K562 (cell line): ENCODE measurements at regions not wholly inside any gene's neighbourhood (a gene's known extent, or its start where the extent isn't known, plus 50 kb on each side); places are given as distances from the start of the nearest gene placed in this dataset.

Experiments
- ATAC-seq: fragments of 200-7000 bp; cut with Tn5 transposase; 3 replicates; pipeline ENCODE4 v1.9.1; 2020; ENCODE audit warnings: moderate library complexity
- BruUV-seq: library from RNA; stranded (reverse); fragments of 400-500 nt; replicated peaks from 2 replicates; lab custom pipeline; 2021; lab: Mats Ljungman, UMichigan
- CTCF ChIA-PET: fragments of 300-600 bp; formaldehyde crosslinking; extraction: SDS; loops from one replicate; lab custom pipeline; 2021; ENCODE audit warnings: low intra/inter-chr PET ratio; lab: Yijun Ruan, JAX
- POLR2A ChIA-PET: fragments of 300-600, 350-650 bp; sonication (Branson Sonifier 250); formaldehyde crosslinking; extraction: SDS; loops from one replicate; lab custom pipeline; 2021; ENCODE audit warnings: antibody characterized with exemption, inconsistent platforms; lab: Yijun Ruan, JAX
- DNase-seq, 4 experiments: peaks; one replicate each; pipeline versions ENCODE4 v3.0.0 to v3.0.0-alpha.2; 2011 to 2018; ENCODE audit warnings: low spot score in 3 of 4, mixed read lengths in 3 of 4; ENCODE audit errors: extremely low read depth in 1 of 4
- FAIRE-seq: peaks from 2 replicates; lab custom pipeline; 2011; peaks lifted over from hg19 to GRCh38; lab: Jason Lieb, UNC
- H2AFZ ChIP-seq: 2 replicates; pipeline ENCODE4 v1.6.0; 2011; ENCODE audit warnings: low read depth, low read length, control low read depth, inconsistent platforms
- H3K27ac ChIP-seq: fragments of 200-600 bp; 3 replicates; pipeline ENCODE4 v1.8.0; 2011; ENCODE audit warnings: low read depth, mild to moderate bottlenecking, control low read depth, inconsistent platforms, low read length, moderate library complexity, mixed read lengths; ENCODE audit errors: extremely low read depth
- H3K27me3 ChIP-seq, 2 experiments: fragments of 300-600 bp in 1 of 2; 2 replicates in 1 of 2; 3 replicates in 1 of 2; pipeline versions ENCODE4 v1.6.0 to v1.8.0; 2011; ENCODE audit warnings: inconsistent platforms in 2 of 2, low read length in 2 of 2, mild to moderate bottlenecking in 1 of 2, mixed read lengths in 1 of 2, moderate library complexity in 1 of 2; ENCODE audit not compliant: control insufficient read depth in 2 of 2, insufficient read depth in 2 of 2
- H3K36me3 ChIP-seq: fragments of 300-600 bp; 3 replicates; pipeline ENCODE4 v1.8.0; 2011; ENCODE audit warnings: mild to moderate bottlenecking, low read length, inconsistent platforms; ENCODE audit not compliant: control insufficient read depth, insufficient read depth
- H3K4me1 ChIP-seq, 2 experiments: fragments of 200-600 bp in 1 of 2; replicated peaks in 1 of 2; 2 replicates in 1 of 2; 3 replicates in 1 of 2; pipeline versions ENCODE4 v1.5.1 to v1.8.0; 2011; ENCODE audit warnings: inconsistent platforms in 2 of 2, low read length in 2 of 2, mild to moderate bottlenecking in 1 of 2, mixed read lengths in 1 of 2, moderate library complexity in 1 of 2; ENCODE audit not compliant: control insufficient read depth in 2 of 2, insufficient read depth in 2 of 2
- H3K4me2 ChIP-seq: 2 replicates; pipeline ENCODE4 v1.6.1; 2011; ENCODE audit warnings: low read length, control low read depth, inconsistent platforms, mixed read lengths; ENCODE audit not compliant: insufficient read depth
- H3K4me3 ChIP-seq: fragments of 200-600 bp; sonication (generic), shearing (Covaris generic); 2 replicates; pipeline ENCODE4 v1.5.1; 2016; ENCODE audit warnings: control low read depth, inconsistent platforms
- H3K79me2 ChIP-seq: fragments of 200-600 bp; 3 replicates; pipeline ENCODE4 v1.8.0; 2011; ENCODE audit warnings: low read length, inconsistent platforms; ENCODE audit not compliant: control insufficient read depth, insufficient read depth
- H3K9ac ChIP-seq, 2 experiments: 2 replicates each; pipeline versions ENCODE4 v1.6.0 to v1.6.1; 2011; ENCODE audit warnings: low read depth in 2 of 2, low read length in 2 of 2, control low read depth in 1 of 2, inconsistent platforms in 1 of 2, mild to moderate bottlenecking in 1 of 2, mixed read lengths in 1 of 2; ENCODE audit not compliant: insufficient read depth in 1 of 2
- H3K9me1 ChIP-seq: one replicate; pipeline ENCODE4 v1.6.0; 2011; ENCODE audit warnings: inconsistent platforms, mild to moderate bottlenecking, low read length, moderate library complexity; ENCODE audit not compliant: control insufficient read depth, insufficient read depth
- H3K9me3 ChIP-seq: replicated peaks from 2 replicates; pipeline ENCODE4 v1.5.1; 2011; ENCODE audit warnings: low read depth, low read length, inconsistent platforms; ENCODE audit not compliant: control insufficient read depth, insufficient read depth
- H4K20me1 ChIP-seq: replicated peaks from 2 replicates; pipeline ENCODE4 v1.6.1; 2011; ENCODE audit warnings: low read length, inconsistent platforms, mixed read lengths; ENCODE audit not compliant: control insufficient read depth, insufficient read depth
- CREBBP ChIP-seq: IDR thresholded peaks from one replicate; pipeline ENCODE4 v1.6.1; 2012; ENCODE audit warnings: low read depth, mild to moderate bottlenecking, control low read depth, inconsistent platforms, low read length
- CREM ChIP-seq: IDR thresholded peaks from 2 replicates; pipeline ENCODE4 v1.6.1; 2014; ENCODE audit warnings: antibody characterized with exemption, low read depth
- KDM4B ChIP-seq, 2 experiments: fragments of 450-650 bp in 1 of 2; sonication (generic) in 1 of 2; IDR thresholded peaks; 2 replicates each; pipeline ENCODE4 v1.6.1; 2016 to 2017; ENCODE audit warnings: borderline replicate concordance in 2 of 2, antibody characterized with exemption in 1 of 2, low read depth in 1 of 2, mild to moderate bottlenecking in 1 of 2
- MCM2 ChIP-seq: fragments of 450-650 bp; IDR thresholded peaks from 2 replicates; pipeline ENCODE4 v1.6.1; 2017; ENCODE audit warnings: low read depth, mild to moderate bottlenecking
- ZNF124 ChIP-seq: sonication (generic); formaldehyde crosslinking; IDR thresholded peaks from 2 replicates; pipeline ENCODE4 v1.8.1; 2022; ENCODE audit warnings: missing genetic modification reagents
- WGBS: fragments of 100-300 bp; shearing (Covaris generic); methylation state at CpG from one replicate; pipeline ENCODE4 v1.1.6; 2016; ENCODE audit warnings: low coverage, mixed read lengths; ENCODE audit not compliant: insufficient coverage; ENCODE audit errors: missing lambda C conversion rate; 5-methylcytosine and 5-hydroxymethylcytosine counted together
- in situ Hi-C: fragments of 300-500 bp; cut with MboI; formaldehyde crosslinking; loops from 4 replicates; pipeline ENCODE4 v1.15.0; 2018; ENCODE audit warnings: inconsistent platforms, mixed read lengths
- intact Hi-C: fragments of 100-400 bp; cut with micrococcal nuclease; formaldehyde crosslinking; loops from 2 replicates; pipeline ENCODE4 v1.14.2; 2022
- TF ChIP-seq, protein P1 (sequence below): fragments of 250-450 bp; sonication (Bioruptor Pico); IDR thresholded peaks from 2 replicates; pipeline ENCODE4 v1.4.0; 2020; ENCODE audit warnings: mild to moderate bottlenecking, moderate library complexity
- TF ChIP-seq, protein P2 (sequence below): fragments of 250-450 bp; sonication (Bioruptor Pico); IDR thresholded peaks from 2 replicates; pipeline ENCODE4 v1.5.0; 2022; ENCODE audit warnings: mild to moderate bottlenecking
- TF ChIP-seq, protein P3 (sequence below): fragments of 450-650 bp; formaldehyde crosslinking; IDR thresholded peaks from 2 replicates; pipeline ENCODE4 v1.4.0; 2022; ENCODE audit warnings: mild to moderate bottlenecking, moderate library complexity
- TF ChIP-seq, protein P4 (sequence below), 3 experiments: fragments of 200-800 bp in 1 of 3; sonication (Bioruptor generic) in 1 of 3; sonication (generic) in 1 of 3; formaldehyde crosslinking in 1 of 3; IDR thresholded peaks; 2 replicates each; pipeline versions ENCODE4 v1.6.1 to v1.8.0; 2016 to 2022; ENCODE audit warnings: mild to moderate bottlenecking in 2 of 3, missing compliant biosample characterization in 2 of 3, missing genetic modification characterization in 2 of 3, missing genetic modification reagents in 1 of 3

DNA sequence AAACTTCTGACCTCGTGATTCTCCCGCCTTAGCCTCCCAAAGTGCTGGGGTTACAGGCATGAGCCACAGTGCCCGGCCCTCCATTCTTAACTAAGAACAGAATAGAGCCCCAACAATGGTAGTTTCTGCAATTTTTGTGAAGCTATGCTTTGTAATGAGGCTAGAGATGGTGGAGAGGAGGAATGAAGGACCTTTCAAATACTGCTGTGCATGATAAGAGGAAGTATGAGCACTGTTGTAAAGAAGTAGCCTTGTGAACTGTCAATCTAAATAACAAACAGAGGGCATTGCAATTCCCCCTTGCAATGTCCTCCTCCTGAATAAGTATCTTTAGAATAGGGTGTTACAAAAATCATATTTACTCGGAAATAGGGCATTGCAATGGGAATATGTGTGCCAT lies 70.2 kb downstream of the EVX1 start:
- TF ChIP-seq, protein P1, sequence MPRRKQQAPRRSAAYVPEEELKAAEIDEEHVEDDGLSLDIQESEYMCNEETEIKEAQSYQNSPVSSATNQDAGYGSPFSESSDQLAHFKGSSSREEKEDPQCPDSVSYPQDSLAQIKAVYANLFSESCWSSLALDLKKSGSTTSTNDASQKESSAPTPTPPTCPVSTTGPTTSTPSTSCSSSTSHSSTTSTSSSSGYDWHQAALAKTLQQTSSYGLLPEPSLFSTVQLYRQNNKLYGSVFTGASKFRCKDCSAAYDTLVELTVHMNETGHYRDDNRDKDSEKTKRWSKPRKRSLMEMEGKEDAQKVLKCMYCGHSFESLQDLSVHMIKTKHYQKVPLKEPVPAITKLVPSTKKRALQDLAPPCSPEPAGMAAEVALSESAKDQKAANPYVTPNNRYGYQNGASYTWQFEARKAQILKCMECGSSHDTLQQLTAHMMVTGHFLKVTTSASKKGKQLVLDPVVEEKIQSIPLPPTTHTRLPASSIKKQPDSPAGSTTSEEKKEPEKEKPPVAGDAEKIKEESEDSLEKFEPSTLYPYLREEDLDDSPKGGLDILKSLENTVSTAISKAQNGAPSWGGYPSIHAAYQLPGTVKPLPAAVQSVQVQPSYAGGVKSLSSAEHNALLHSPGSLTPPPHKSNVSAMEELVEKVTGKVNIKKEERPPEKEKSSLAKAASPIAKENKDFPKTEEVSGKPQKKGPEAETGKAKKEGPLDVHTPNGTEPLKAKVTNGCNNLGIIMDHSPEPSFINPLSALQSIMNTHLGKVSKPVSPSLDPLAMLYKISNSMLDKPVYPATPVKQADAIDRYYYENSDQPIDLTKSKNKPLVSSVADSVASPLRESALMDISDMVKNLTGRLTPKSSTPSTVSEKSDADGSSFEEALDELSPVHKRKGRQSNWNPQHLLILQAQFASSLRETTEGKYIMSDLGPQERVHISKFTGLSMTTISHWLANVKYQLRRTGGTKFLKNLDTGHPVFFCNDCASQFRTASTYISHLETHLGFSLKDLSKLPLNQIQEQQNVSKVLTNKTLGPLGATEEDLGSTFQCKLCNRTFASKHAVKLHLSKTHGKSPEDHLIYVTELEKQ: no peak
- TF ChIP-seq MCM2 (no peak), CREM (no peak), KDM4B (IDR thresholded peaks at IDR 0.05; ENCODE audit: borderline replicate concordance in 2 of 2, low read depth in 1 of 2) (no peak), ZNF124 (no peak), CREBBP (no peak)
- TF ChIP-seq, protein P2, sequence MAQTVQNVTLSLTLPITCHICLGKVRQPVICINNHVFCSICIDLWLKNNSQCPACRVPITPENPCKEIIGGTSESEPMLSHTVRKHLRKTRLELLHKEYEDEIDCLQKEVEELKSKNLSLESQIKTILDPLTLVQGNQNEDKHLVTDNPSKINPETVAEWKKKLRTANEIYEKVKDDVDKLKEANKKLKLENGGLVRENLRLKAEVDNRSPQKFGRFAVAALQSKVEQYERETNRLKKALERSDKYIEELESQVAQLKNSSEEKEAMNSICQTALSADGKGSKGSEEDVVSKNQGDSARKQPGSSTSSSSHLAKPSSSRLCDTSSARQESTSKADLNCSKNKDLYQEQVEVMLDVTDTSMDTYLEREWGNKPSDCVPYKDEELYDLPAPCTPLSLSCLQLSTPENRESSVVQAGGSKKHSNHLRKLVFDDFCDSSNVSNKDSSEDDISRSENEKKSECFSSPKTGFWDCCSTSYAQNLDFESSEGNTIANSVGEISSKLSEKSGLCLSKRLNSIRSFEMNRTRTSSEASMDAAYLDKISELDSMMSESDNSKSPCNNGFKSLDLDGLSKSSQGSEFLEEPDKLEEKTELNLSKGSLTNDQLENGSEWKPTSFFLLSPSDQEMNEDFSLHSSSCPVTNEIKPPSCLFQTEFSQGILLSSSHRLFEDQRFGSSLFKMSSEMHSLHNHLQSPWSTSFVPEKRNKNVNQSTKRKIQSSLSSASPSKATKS (CRISPR knock-in tag): no peak
- TF ChIP-seq, protein P3, sequence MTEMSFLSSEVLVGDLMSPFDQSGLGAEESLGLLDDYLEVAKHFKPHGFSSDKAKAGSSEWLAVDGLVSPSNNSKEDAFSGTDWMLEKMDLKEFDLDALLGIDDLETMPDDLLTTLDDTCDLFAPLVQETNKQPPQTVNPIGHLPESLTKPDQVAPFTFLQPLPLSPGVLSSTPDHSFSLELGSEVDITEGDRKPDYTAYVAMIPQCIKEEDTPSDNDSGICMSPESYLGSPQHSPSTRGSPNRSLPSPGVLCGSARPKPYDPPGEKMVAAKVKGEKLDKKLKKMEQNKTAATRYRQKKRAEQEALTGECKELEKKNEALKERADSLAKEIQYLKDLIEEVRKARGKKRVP (CRISPR knock-in tag): no peak
- TF ChIP-seq, protein P4, sequence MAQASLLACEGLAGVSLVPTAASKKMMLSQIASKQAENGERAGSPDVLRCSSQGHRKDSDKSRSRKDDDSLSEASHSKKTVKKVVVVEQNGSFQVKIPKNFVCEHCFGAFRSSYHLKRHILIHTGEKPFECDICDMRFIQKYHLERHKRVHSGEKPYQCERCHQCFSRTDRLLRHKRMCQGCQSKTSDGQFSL (CRISPR knock-in tag; IDR thresholded peaks at IDR 0.05): no peak
- TF ChIP-seq, protein P4 (tag; IDR thresholded peaks at IDR 0.05): no peak
- no peaks in the 10 kb centered on the region for H3K79me2 ChIP-seq
- intact Hi-C loops: no loop called here
- CTCF ChIA-PET: no interaction called here
- no peaks in the 10 kb centered on the region for H3K9me3 ChIP-seq
- in situ Hi-C loops: no loop called here
- POLR2A ChIA-PET: interaction anchor here (0.7 to 0.8 kb wide), 2 partner anchors 10 to 916 kb away, joined by 3 read pairs; no protein-coding TSS in a partner anchor
- BruUV-seq: no TSS peak
- peaks cover 5 to 14% of the 10 kb centered on the region in 2 experiments; a peak in 2 of 5 replicates for H3K27me3 ChIP-seq
- no peaks in the 10 kb centered on the region for H3K36me3 ChIP-seq
- no peaks in the 10 kb centered on the region for H3K9me1 ChIP-seq
- ATAC-seq (no peak), FAIRE-seq (no peak), DNase-seq (no peak)
- H3K4me1 ChIP-seq: no peaks in the 10 kb centered on the region
- H2AFZ ChIP-seq: no peak overlapping the region
- H4K20me1 ChIP-seq: no peaks in the 10 kb centered on the region
- no peak overlapping the region for H3K9ac ChIP-seq
- H3K4me3 ChIP-seq: no peak overlapping the region
- H3K27ac ChIP-seq: no peak overlapping the region
- no peak overlapping the region for H3K4me2 ChIP-seq
- 0% methylated on average over 4 of the region's 4 CpGs for whole genome bisulfite sequencing
